H9 (cell line): ENCODE measurements at regions not wholly inside any gene's neighbourhood (a gene's known extent, or its start where the extent isn't known, plus 50 kb on each side); places are given as distances from the start of the nearest gene placed in this dataset.

Source experiments
- DNase-seq: peaks from one replicate; pipeline ENCODE4 v3.0.0-alpha.2; 2017
- H2AFZ ChIP-seq: one replicate; pipeline ENCODE4 v1.6.1; 2013; ENCODE audit warnings: mild to moderate bottlenecking, low read length, control low read depth, moderate library complexity
- H2AK5ac ChIP-seq: 2 replicates; pipeline ENCODE4 v1.6.1; 2013; ENCODE audit warnings: low read length, control low read depth, mixed read lengths; ENCODE audit not compliant: insufficient read length
- H2BK120ac ChIP-seq: one replicate; pipeline ENCODE4 v1.6.1; 2013; ENCODE audit warnings: low read depth, mild to moderate bottlenecking, low read length, control low read depth, inconsistent platforms; ENCODE audit not compliant: poor library complexity, severe bottlenecking
- H2BK12ac ChIP-seq: 2 replicates; pipeline ENCODE4 v1.6.1; 2013; ENCODE audit warnings: low read length, control low read depth, mixed read lengths, low read depth; ENCODE audit not compliant: insufficient read length
- H2BK15ac ChIP-seq: 2 replicates; pipeline ENCODE4 v1.6.1; 2013; ENCODE audit warnings: low read depth, low read length, control low read depth
- H2BK20ac ChIP-seq: one replicate; pipeline ENCODE4 v1.6.1; 2013; ENCODE audit warnings: low read depth, mild to moderate bottlenecking, low read length, control low read depth, inconsistent platforms; ENCODE audit not compliant: poor library complexity, severe bottlenecking
- H2BK5ac ChIP-seq: 2 replicates; pipeline ENCODE4 v1.6.1; 2013; ENCODE audit warnings: low read length, control low read depth, mixed read lengths; ENCODE audit not compliant: insufficient read length
- H3K14ac ChIP-seq: 2 replicates; pipeline ENCODE4 v1.6.1; 2013; ENCODE audit warnings: low read length, control low read depth; ENCODE audit not compliant: insufficient read depth
- H3K18ac ChIP-seq: 2 replicates; pipeline ENCODE4 v1.6.1; 2013; ENCODE audit warnings: low read depth, mild to moderate bottlenecking, mixed read lengths, low read length, control low read depth; ENCODE audit not compliant: insufficient read length
- H3K23ac ChIP-seq: 2 replicates; pipeline ENCODE4 v1.6.1; 2013; ENCODE audit warnings: low read length, control low read depth, mixed read lengths, low read depth; ENCODE audit not compliant: insufficient read length
- H3K23me2 ChIP-seq: 2 replicates; pipeline ENCODE4 v1.6.1; 2013; ENCODE audit warnings: low read depth, mild to moderate bottlenecking, mixed read lengths, low read length, control low read depth; ENCODE audit not compliant: insufficient read length, poor library complexity, severe bottlenecking
- H3K27ac ChIP-seq: 2 replicates; pipeline ENCODE4 v1.5.1; 2013; ENCODE audit warnings: low read length, control low read depth, mixed read lengths, low read depth; ENCODE audit not compliant: insufficient read length
- H3K27me3 ChIP-seq: 2 replicates; pipeline ENCODE4 v1.6.1; 2013; ENCODE audit warnings: low read length, control low read depth, inconsistent platforms; ENCODE audit not compliant: insufficient read depth
- H3K4ac ChIP-seq: 2 replicates; pipeline ENCODE4 v1.6.1; 2013; ENCODE audit warnings: low read depth, mild to moderate bottlenecking, control low read depth, inconsistent platforms, low read length, moderate library complexity
- H3K4me1 ChIP-seq: 2 replicates; pipeline ENCODE4 v1.6.1; 2013; ENCODE audit warnings: low read length, control low read depth, inconsistent platforms; ENCODE audit not compliant: insufficient read depth
- H3K4me2 ChIP-seq: 2 replicates; pipeline ENCODE4 v1.6.1; 2013; ENCODE audit warnings: low read length, control low read depth, mixed read lengths; ENCODE audit not compliant: insufficient read length, insufficient read depth
- H3K56ac ChIP-seq: 2 replicates; pipeline ENCODE4 v1.6.1; 2013; ENCODE audit warnings: low read depth, mild to moderate bottlenecking, mixed read lengths, low read length, control low read depth; ENCODE audit not compliant: insufficient read length
- H3K79me1 ChIP-seq: 2 replicates; pipeline ENCODE4 v1.6.1; 2013; ENCODE audit warnings: low read depth, mild to moderate bottlenecking, moderate library complexity, low read length, control low read depth, inconsistent platforms; ENCODE audit not compliant: insufficient read depth, poor library complexity, severe bottlenecking
- H3K79me2 ChIP-seq: 2 replicates; pipeline ENCODE4 v1.6.1; 2013; ENCODE audit warnings: low read length, control low read depth, inconsistent platforms; ENCODE audit not compliant: insufficient read depth
- H3K9ac ChIP-seq: 2 replicates; pipeline ENCODE4 v1.6.1; 2013; ENCODE audit warnings: low read length, control low read depth, mixed read lengths; ENCODE audit not compliant: insufficient read length; ENCODE audit errors: extremely low read depth
- H3K9me3 ChIP-seq: one replicate; pipeline ENCODE4 v1.6.1; 2013; ENCODE audit warnings: low read depth, low read length, inconsistent platforms; ENCODE audit not compliant: control insufficient read depth
- H3T11ph ChIP-seq: one replicate; pipeline ENCODE4 v1.6.1; 2013; ENCODE audit warnings: mild to moderate bottlenecking, low read length, control low read depth, inconsistent platforms
- H4K20me1 ChIP-seq: one replicate; pipeline ENCODE4 v1.6.1; 2013; ENCODE audit not compliant: control insufficient read depth, insufficient read length, insufficient read depth
- H4K5ac ChIP-seq: 2 replicates; pipeline ENCODE4 v1.6.1; 2013; ENCODE audit warnings: low read depth, mild to moderate bottlenecking, mixed read lengths, low read length, control low read depth; ENCODE audit not compliant: insufficient read length
- H4K8ac ChIP-seq: replicated peaks from 2 replicates; pipeline ENCODE4 v1.6.1; 2013; ENCODE audit warnings: low read length, control low read depth, mixed read lengths, low read depth; ENCODE audit not compliant: insufficient read length
- H4K91ac ChIP-seq: 2 replicates; pipeline ENCODE4 v1.6.1; 2013; ENCODE audit warnings: low read depth, mild to moderate bottlenecking, moderate library complexity, mixed read lengths, low read length, control low read depth; ENCODE audit not compliant: insufficient read length
- H3K27ac Mint-ChIP-seq, 3 experiments: 2 replicates in 2 of 3; 3 replicates in 1 of 3; pipeline ENCODE4 v1.8.0; 2020 to 2021; ENCODE audit warnings: mixed read lengths in 3 of 3, mild to moderate bottlenecking in 1 of 3, moderate library complexity in 1 of 3
- H3K27me3 Mint-ChIP-seq: 2 replicates; pipeline ENCODE4 v1.8.0; 2021; ENCODE audit warnings: low read depth, mild to moderate bottlenecking, moderate library complexity, mixed read lengths
- H3K36me3 Mint-ChIP-seq, 3 experiments: 2 replicates in 2 of 3; 3 replicates in 1 of 3; pipeline ENCODE4 v1.8.0; 2020 to 2021; ENCODE audit warnings: low read depth in 3 of 3, mixed read lengths in 3 of 3; ENCODE audit not compliant: insufficient read depth in 1 of 3
- H3K4me1 Mint-ChIP-seq, 2 experiments: 2 replicates each; pipeline ENCODE4 v1.8.0; 2020; ENCODE audit warnings: mixed read lengths in 2 of 2
- H3K4me3 Mint-ChIP-seq, 2 experiments: 2 replicates in 1 of 2; 3 replicates in 1 of 2; pipeline ENCODE4 v1.8.0; 2020 to 2021; ENCODE audit warnings: mild to moderate bottlenecking in 2 of 2, mixed read lengths in 2 of 2, moderate library complexity in 1 of 2
- H3K9me3 Mint-ChIP-seq, 2 experiments: 2 replicates in 1 of 2; 3 replicates in 1 of 2; pipeline ENCODE4 v1.8.0; 2020; ENCODE audit warnings: mild to moderate bottlenecking in 2 of 2, mixed read lengths in 2 of 2, moderate library complexity in 1 of 2
- WGBS: extraction: QIAGEN DNeasy Blood & Tissue Kit; methylation state at CpG from one replicate; pipeline ENCODE4 v1.1.7; 2013; ENCODE audit warnings: missing lambda C conversion rate, low lambda C conversion rate, mixed read lengths; ENCODE audit not compliant: insufficient read length; ENCODE audit errors: extremely low coverage; 5-methylcytosine and 5-hydroxymethylcytosine counted together
- TF ChIP-seq, protein P1 (sequence below): fragments of 200-600 bp; sonication (generic); conservative IDR thresholded peaks from 3 replicates; pipeline ENCODE4 v1.8.0; 2021; ENCODE audit warnings: antibody characterized with exemption, mild to moderate bottlenecking

DNA sequence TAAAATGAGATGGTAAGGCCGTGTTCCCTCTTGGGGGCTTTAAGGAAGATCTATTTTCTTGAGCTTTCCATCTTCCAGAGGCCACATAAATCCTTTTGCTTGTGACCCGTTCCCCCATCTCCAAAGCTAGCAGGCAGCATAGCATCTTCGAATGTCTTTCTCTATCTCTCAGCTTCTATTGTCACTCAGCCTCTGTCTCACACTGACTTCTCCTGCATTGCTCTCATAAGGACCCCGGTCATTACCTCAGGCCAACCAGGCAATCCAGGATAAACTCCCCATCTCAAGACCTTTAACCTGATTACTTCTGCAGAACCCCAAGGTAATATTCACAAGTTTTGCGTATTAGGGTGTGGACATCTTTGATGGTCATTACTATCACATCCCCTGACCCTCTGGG is 250.3 kb upstream of the SOX2 start:
- no peak overlapping the region for H2AK5ac ChIP-seq
- no peaks in the 10 kb centered on the region for H3K23me2 ChIP-seq
- H2BK5ac ChIP-seq = no peak overlapping the region
- H2BK20ac ChIP-seq = no peak overlapping the region
- no peak overlapping the region for H3K18ac ChIP-seq
- H2BK15ac ChIP-seq = no peak overlapping the region
- Mint-ChIP-seq H3K36me3 (no peaks in the 10 kb centered on the region), H3K9me3 (no peaks in the 10 kb centered on the region), H3K4me3 (no peak overlapping the region), H3K4me1 (peaks cover 19 to 21% of the 10 kb centered on the region in 2 experiments), H3K27ac (no peak overlapping the region; a peak in 2 of 7 replicates), H3K27me3 (no peaks in the 10 kb centered on the region)
- no peak for DNase-seq
- no peak overlapping the region for H3K27ac ChIP-seq
- no peak overlapping the region for H4K91ac ChIP-seq
- no peaks in the 10 kb centered on the region; the same call in 1 of the 2 replicates for H3K4me1 ChIP-seq
- TF ChIP-seq, protein P1, sequence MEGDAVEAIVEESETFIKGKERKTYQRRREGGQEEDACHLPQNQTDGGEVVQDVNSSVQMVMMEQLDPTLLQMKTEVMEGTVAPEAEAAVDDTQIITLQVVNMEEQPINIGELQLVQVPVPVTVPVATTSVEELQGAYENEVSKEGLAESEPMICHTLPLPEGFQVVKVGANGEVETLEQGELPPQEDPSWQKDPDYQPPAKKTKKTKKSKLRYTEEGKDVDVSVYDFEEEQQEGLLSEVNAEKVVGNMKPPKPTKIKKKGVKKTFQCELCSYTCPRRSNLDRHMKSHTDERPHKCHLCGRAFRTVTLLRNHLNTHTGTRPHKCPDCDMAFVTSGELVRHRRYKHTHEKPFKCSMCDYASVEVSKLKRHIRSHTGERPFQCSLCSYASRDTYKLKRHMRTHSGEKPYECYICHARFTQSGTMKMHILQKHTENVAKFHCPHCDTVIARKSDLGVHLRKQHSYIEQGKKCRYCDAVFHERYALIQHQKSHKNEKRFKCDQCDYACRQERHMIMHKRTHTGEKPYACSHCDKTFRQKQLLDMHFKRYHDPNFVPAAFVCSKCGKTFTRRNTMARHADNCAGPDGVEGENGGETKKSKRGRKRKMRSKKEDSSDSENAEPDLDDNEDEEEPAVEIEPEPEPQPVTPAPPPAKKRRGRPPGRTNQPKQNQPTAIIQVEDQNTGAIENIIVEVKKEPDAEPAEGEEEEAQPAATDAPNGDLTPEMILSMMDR = no peak
- H3K4me2 ChIP-seq = no peak overlapping the region
- no peak overlapping the region for H3K56ac ChIP-seq
- no peak overlapping the region for H4K5ac ChIP-seq
- H2BK12ac ChIP-seq = no peak overlapping the region
- H2BK120ac ChIP-seq = no peak overlapping the region
- no peak overlapping the region for H3K4ac ChIP-seq
- H4K20me1 ChIP-seq = no peaks in the 10 kb centered on the region
- H3T11ph ChIP-seq = no peak overlapping the region
- H4K8ac ChIP-seq = no peak overlapping the region
- no CpG with 5 or more reads among the region's 5 CpGs for WGBS
- no peaks in the 10 kb centered on the region for H3K9me3 ChIP-seq
- no peak overlapping the region for H3K14ac ChIP-seq
- H3K27me3 ChIP-seq = no peaks in the 10 kb centered on the region
- no peaks in the 10 kb centered on the region for H3K79me1 ChIP-seq
- no peak overlapping the region for H3K23ac ChIP-seq
- H3K79me2 ChIP-seq = no peaks in the 10 kb centered on the region
- no peak overlapping the region for H3K9ac ChIP-seq
- H2AFZ ChIP-seq = peak overlapping the region; percentile 40
